ENCODE measurements at regions not wholly inside any gene's neighbourhood (a gene's known extent, or its start where the extent isn't known, plus 50 kb on each side); places are given as distances from the start of the nearest gene placed in this dataset.
A peak's percentile ranks its signal among the peaks of the same experiment; 100 is the strongest.

DNA sequence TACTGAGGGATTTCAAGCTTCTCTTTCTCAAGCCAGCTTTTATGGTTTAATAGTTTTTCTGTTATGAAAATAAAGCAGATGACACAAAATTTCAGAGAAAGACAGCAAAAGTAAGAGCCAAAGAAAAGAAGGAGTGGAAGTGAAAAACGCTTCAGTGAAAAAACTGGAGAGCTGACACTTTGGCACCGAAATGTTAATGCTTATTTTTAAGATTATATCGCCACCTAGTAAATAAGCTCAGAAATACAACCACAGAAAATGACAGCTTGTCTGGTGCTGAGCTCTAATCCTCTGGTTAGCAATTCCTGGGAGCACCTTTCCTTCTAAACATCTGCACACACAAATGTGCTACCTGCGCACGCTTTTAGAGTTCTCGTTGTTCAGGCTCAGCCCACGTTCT, 101.6 kb downstream of the ZPLD1 start:
- H3K4me1 ChIP-seq = no peaks in the 10 kb centered on the region
- no peak for TF ChIP-seq POLR2A (IDR thresholded peaks at IDR 0.05)
- peak; percentile 28 to 53 (median 42) for TF ChIP-seq CTCF (IDR thresholded peaks at IDR 0.05)
- H3K36me3 ChIP-seq = no peaks in the 10 kb centered on the region
- no peak overlapping the region for H3K4me3 ChIP-seq
- H3K27ac ChIP-seq = no peak overlapping the region
- H3K27me3 ChIP-seq = no peaks in the 10 kb centered on the region
- H3K9me3 ChIP-seq = no peaks in the 10 kb centered on the region
- intact Hi-C loops (cut with DNase I; ENCODE audit: low total_unique reads) = loop anchor here (10.0 kb wide), 2 partner anchors 302 to 732 kb away; no protein-coding TSS in a partner anchor
- no peak for DNase-seq

GRCh38 chr3:102537123-102537522, 102.3 kb downstream of the ZPLD1 start:
- TF ChIP-seq POLR2A (IDR thresholded peaks at IDR 0.05) = no peak
- H3K27me3 ChIP-seq = no peaks in the 10 kb centered on the region
- H3K4me3 ChIP-seq = no peak overlapping the region
- no peaks in the 10 kb centered on the region for H3K9me3 ChIP-seq
- DNase-seq = no peak
- H3K36me3 ChIP-seq = no peaks in the 10 kb centered on the region
- no peak overlapping the region for H3K27ac ChIP-seq
- intact Hi-C loops (cut with DNase I; ENCODE audit: low total_unique reads) = loop anchor here (10.0 kb wide), 2 partner anchors 302 to 732 kb away; no protein-coding TSS in a partner anchor
- no peaks in the 10 kb centered on the region for H3K4me1 ChIP-seq

GRCh38 chr3:102544741-102545140, 109.9 kb downstream of the ZPLD1 start:
- Histone ChIP-seq H3K27ac (no peak overlapping the region), H3K27me3 (no peaks in the 10 kb centered on the region), H3K4me1 (no peaks in the 10 kb centered on the region), H3K9me3 (no peaks in the 10 kb centered on the region), H3K36me3 (no peaks in the 10 kb centered on the region), H3K4me3 (no peak overlapping the region)
- TF ChIP-seq POLR2A (IDR thresholded peaks at IDR 0.05) (no peak), CTCF (IDR thresholded peaks at IDR 0.05) (no peak)
- no peak for DNase-seq
- intact Hi-C loops (cut with DNase I; ENCODE audit: low total_unique reads) = no loop called here

DNA sequence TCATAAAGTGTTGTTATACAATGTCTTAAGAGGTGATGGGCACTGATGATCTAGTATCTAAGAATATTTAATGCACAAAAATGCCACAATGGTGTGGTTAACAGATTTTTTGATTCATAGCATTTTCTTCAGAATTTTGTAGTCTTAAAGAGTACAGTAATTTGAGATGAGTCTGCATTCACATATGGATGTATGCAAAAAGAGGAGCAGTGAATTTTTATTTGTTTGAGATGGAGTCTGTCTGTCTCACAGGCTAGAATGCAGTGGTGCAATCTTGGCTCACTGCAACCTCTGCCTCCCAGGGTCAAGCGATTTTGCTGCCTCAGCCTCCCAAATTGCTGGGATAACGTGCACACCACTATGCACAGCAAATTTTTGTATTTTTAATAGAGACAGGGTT, 110.5 kb downstream of the ZPLD1 start:
- H3K27ac ChIP-seq = no peak overlapping the region
- no peaks in the 10 kb centered on the region for H3K4me1 ChIP-seq
- H3K27me3 ChIP-seq = no peaks in the 10 kb centered on the region
- H3K36me3 ChIP-seq = no peaks in the 10 kb centered on the region
- DNase-seq = no peak
- no peak overlapping the region for H3K4me3 ChIP-seq
- intact Hi-C loops (cut with DNase I; ENCODE audit: low total_unique reads) = no loop called here
- no peaks in the 10 kb centered on the region for H3K9me3 ChIP-seq
- TF ChIP-seq CTCF (IDR thresholded peaks at IDR 0.05) = no peak
- no peak for TF ChIP-seq POLR2A (IDR thresholded peaks at IDR 0.05)

DNA sequence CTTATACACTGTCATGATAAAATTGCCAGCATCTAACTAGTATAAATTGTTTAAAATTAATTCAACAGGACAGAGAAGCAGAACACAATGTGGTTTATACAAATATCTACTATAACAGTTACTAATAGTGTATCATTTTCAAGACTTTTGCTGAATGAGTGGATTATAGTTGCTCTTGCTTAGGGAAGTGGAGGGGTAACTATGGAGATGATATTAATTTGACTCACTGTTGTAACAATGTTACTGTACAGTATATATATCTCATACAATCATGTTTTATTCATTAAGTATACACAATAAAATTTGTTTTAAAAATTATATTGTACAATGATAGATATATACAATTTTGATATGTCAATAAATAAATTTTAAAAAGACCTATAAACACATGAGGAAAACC, 119.1 kb downstream of the ZPLD1 start:
- no peak overlapping the region for H3K4me3 ChIP-seq
- no peak for TF ChIP-seq POLR2A (IDR thresholded peaks at IDR 0.05)
- no peak for TF ChIP-seq CTCF (IDR thresholded peaks at IDR 0.05)
- H3K4me1 ChIP-seq = no peaks in the 10 kb centered on the region
- H3K27me3 ChIP-seq = no peaks in the 10 kb centered on the region
- no peak overlapping the region for H3K27ac ChIP-seq
- no peaks in the 10 kb centered on the region for H3K36me3 ChIP-seq
- H3K9me3 ChIP-seq = no peaks in the 10 kb centered on the region
- no peak for DNase-seq
- intact Hi-C loops (cut with DNase I; ENCODE audit: low total_unique reads) = no loop called here

- Histone ChIP-seq H3K27ac (no peak overlapping the region), H3K36me3 (no peaks in the 10 kb centered on the region), H3K4me3 (no peak overlapping the region), H3K27me3 (no peaks in the 10 kb centered on the region), H3K4me1 (no peaks in the 10 kb centered on the region), H3K9me3 (no peaks in the 10 kb centered on the region)
- TF ChIP-seq POLR2A (IDR thresholded peaks at IDR 0.05) = no peak
- TF ChIP-seq CTCF (IDR thresholded peaks at IDR 0.05) = no peak
- intact Hi-C loops (cut with DNase I; ENCODE audit: low total_unique reads) = no loop called here
- DNase-seq = no peak
Observed at GRCh38 chr3:102570511-102570910, 135.7 kb downstream of the ZPLD1 start.
